Lower lobe of right lung (tissue), 2 donors: ENCODE measurements at regions not wholly inside any gene's neighbourhood (a gene's known extent, or its start where the extent isn't known, plus 50 kb on each side); places are given as distances from the start of the nearest gene placed in this dataset.
A peak's percentile ranks its signal among the peaks of the same experiment; 100 is the strongest.
"Not testable (repeated sequence)": the region's sequence is repeated elsewhere in the genome, so short reads cannot be mapped to it uniquely, and the experiment has no call there.

Experiments used
- ATAC-seq, 2 donors: fragments of 200-7000 bp; cut with Tn5 transposase; one replicate each; pipeline ENCODE4 v1.9.1; 2020 to 2022; ENCODE audit warnings: mild to moderate bottlenecking in 2 of 2, moderate library complexity in 2 of 2
- DNase-seq: peaks from one replicate; pipeline ENCODE4 v3.0.0-alpha.2; 2020
- H3K27ac ChIP-seq: fragments of 200-600 bp; one replicate; pipeline ENCODE4 v1.8.0; 2022
- H3K27me3 ChIP-seq: fragments of 200-600 bp; one replicate; pipeline ENCODE4 v1.8.0; 2022; ENCODE audit warnings: low read depth
- H3K36me3 ChIP-seq: fragments of 200-600 bp; one replicate; pipeline ENCODE4 v1.8.0; 2022; ENCODE audit warnings: mild to moderate bottlenecking
- H3K4me1 ChIP-seq: fragments of 200-600 bp; one replicate; pipeline ENCODE4 v1.8.0; 2022
- H3K4me3 ChIP-seq: fragments of 200-600 bp; one replicate; pipeline ENCODE4 v1.8.0; 2022; ENCODE audit warnings: mild to moderate bottlenecking
- H3K9me3 ChIP-seq: fragments of 200-600 bp; one replicate; pipeline ENCODE4 v1.8.0; 2022
- intact Hi-C: fragments of 100-400 bp; cut with DNase I; formaldehyde crosslinking; loops from one replicate; pipeline ENCODE4 v1.11.0; 2022
- TF ChIP-seq, protein P1 (sequence below): fragments of 200-600 bp; IDR thresholded peaks from one replicate; pipeline ENCODE4 v1.8.0; 2022; ENCODE audit warnings: antibody characterized with exemption, mild to moderate bottlenecking
- donor health status: DM: no; HTN: yes; CAD: no; lungs with severe emphysema.

DNA sequence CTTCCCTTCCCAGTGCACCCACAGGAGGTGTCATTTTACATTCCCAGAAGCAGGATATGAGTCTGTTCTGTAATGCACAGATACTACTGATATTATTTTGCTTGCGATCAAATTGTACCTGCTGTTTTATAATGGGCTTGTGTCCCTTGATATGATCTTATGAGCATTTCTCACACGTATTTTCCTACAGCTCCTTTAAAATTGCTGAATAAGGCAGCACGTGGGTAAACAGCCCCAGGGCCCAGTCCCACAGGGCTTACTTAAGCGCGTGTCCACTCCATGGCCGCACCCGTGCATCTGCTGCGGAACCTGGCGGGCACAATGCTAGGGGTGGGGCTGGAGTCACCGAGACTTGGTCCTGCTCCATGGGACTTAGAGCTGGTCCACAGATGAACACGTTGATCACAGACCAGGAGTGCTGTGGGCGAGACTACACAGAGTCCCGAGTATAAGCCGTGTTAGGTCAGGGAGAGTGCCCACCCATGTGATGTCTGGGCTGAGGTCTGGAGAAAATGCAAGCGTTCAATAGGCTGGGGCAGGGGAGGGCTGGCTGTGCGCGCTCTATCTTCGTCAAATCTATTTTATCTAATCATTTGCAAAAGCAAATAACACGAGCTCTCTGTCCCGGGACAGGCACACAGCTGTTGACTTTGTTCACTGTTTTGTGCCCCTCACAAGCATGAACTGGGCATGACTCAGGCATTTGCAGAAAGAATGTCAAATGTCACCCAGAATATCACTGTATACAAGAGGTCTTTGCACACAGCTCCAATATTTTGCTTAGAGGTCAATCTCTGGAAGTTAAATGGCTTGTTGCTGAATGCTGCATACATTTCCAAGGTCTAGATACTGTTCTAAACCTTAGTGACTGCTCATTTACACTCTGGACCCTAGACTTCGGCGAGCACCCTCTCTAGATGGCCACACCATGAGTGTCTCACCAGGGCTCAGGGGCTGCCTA, 119.3 kb downstream of the CRYAA start:
- ATAC-seq = peak; percentile 75 to 76

DNA sequence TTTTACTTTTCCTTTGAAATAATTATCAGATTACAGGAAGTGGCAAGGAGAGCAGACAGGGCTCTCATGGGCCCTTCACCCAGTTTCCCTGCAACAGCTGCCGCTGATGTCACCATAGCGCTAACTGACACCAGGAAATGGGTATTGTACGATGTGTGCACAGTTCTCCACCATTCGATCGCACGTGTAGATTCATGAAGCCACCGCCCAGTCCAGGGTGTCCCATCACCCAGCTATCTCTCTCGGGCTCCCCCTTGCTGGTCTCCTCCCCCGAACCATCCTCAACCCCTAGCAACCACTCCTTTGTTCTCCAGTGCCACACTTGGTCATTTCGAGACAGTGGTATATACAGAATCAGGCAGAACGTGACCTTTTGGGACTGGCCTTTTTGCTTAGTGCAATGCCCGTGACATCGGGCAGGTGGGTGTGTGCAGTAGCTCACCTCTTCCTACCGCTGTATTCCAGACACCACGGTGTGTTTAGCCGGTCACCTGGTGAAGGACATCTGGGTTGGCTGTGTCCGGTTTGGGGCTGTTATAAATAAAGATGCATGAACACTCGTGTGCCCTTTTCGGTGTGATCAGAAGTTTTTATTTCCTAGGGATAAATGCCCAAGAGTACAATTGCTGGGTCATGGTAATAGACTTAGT, 118.4 kb downstream of the CRYAA start:
- Histone ChIP-seq H3K4me1 (no peaks in the 10 kb centered on the region), H3K27me3 (no peaks in the 10 kb centered on the region), H3K27ac (no peak overlapping the region), H3K9me3 (no peaks in the 10 kb centered on the region), H3K36me3 (no peaks in the 10 kb centered on the region), H3K4me3 (no peak overlapping the region)
- DNase-seq (peak; percentile 49), ATAC-seq (peak; percentile 42 to 61)
- TF ChIP-seq, protein P1, sequence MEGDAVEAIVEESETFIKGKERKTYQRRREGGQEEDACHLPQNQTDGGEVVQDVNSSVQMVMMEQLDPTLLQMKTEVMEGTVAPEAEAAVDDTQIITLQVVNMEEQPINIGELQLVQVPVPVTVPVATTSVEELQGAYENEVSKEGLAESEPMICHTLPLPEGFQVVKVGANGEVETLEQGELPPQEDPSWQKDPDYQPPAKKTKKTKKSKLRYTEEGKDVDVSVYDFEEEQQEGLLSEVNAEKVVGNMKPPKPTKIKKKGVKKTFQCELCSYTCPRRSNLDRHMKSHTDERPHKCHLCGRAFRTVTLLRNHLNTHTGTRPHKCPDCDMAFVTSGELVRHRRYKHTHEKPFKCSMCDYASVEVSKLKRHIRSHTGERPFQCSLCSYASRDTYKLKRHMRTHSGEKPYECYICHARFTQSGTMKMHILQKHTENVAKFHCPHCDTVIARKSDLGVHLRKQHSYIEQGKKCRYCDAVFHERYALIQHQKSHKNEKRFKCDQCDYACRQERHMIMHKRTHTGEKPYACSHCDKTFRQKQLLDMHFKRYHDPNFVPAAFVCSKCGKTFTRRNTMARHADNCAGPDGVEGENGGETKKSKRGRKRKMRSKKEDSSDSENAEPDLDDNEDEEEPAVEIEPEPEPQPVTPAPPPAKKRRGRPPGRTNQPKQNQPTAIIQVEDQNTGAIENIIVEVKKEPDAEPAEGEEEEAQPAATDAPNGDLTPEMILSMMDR = no peak
- intact Hi-C loops = no loop called here

More for the DNA sequence above, 119.3 kb downstream of the CRYAA start:
- Histone ChIP-seq H3K27ac (no peak overlapping the region), H3K27me3 (no peaks in the 10 kb centered on the region), H3K36me3 (no peaks in the 10 kb centered on the region), H3K4me1 (no peaks in the 10 kb centered on the region), H3K4me3 (no peak overlapping the region), H3K9me3 (no peaks in the 10 kb centered on the region)
- TF ChIP-seq, protein P1 = no peak
- DNase-seq = peak; percentile 65
- intact Hi-C loops = no loop called here

DNA sequence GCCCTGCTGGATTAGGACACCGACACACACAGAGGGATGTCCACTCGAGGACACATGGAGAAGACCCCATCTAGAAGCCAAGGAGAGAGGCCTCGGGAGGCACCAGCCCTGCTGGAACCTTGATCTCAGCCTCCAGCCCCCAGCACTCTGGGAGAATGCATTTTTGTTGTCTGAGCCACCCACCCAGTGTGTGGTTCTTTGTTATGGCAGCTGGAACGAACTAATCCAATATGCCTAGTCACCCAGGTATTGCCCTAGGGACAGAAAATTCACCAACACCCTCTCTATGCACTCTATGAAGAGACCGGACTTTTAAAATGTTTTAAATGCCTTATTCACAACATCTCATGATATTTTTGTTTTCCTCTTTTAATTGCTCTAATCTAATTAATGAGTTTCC, 117.4 kb downstream of the CRYAA start:
- Histone ChIP-seq H3K27ac (no peak overlapping the region), H3K27me3 (no peaks in the 10 kb centered on the region), H3K4me1 (no peaks in the 10 kb centered on the region), H3K36me3 (no peaks in the 10 kb centered on the region), H3K9me3 (no peaks in the 10 kb centered on the region), H3K4me3 (no peak overlapping the region)
- DNase-seq (no peak), ATAC-seq (no peak)
- TF ChIP-seq, protein P1 = no peak
- intact Hi-C loops = no loop called here

DNA sequence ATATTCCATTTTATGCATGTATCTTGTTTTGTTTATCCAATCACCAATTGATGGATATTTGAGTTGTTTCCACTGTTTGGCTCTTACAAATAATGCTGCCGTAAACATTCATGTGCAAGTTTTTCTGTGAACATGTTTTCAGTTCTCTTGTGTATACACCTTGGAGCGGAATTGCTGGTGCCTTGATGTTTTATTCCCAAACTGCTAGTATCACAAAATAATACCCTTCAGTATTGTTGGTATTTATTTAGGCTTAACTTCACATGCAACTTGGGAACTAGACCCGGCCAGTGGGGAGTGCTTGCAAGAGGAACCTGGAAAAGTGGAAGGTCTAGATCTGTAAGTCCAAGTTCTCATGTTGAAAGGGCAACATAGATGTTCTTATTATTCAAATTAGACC, 115.9 kb downstream of the CRYAA start:
- TF ChIP-seq, protein P1 = no peak
- H3K9me3 ChIP-seq = no peaks in the 10 kb centered on the region
- no peaks in the 10 kb centered on the region for H3K36me3 ChIP-seq
- no peak overlapping the region for H3K27ac ChIP-seq
- H3K4me1 ChIP-seq = no peaks in the 10 kb centered on the region
- no peak overlapping the region for H3K4me3 ChIP-seq
- DNase-seq = no peak
- intact Hi-C loops = no loop called here
- no peaks in the 10 kb centered on the region for H3K27me3 ChIP-seq
- ATAC-seq = no peak

DNA sequence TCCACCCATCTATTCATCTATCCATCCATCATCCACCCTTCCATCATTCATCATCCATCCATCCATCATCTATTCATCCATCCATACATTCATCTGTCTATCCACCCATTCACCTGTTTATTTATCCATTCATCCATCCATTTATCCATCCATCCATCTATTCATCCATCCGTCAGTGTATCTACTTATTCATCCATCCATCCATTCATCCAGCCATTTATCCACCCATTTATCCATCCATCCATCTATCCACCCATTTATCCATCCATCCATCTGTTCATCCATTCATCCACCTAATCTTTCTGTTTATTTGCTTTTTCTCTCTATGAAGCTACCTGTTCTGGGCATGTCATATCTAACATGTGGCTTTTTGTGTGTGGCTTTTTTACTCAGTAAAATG, 115.4 kb downstream of the CRYAA start:
- Histone ChIP-seq H3K27ac (no peak overlapping the region), H3K36me3 (no peaks in the 10 kb centered on the region), H3K27me3 (no peaks in the 10 kb centered on the region), H3K9me3 (no peaks in the 10 kb centered on the region), H3K4me1 (no peaks in the 10 kb centered on the region), H3K4me3 (no peak overlapping the region)
- DNase-seq (no peak), ATAC-seq (no peak)
- TF ChIP-seq, protein P1 = no peak
- intact Hi-C loops = no loop called here

DNA sequence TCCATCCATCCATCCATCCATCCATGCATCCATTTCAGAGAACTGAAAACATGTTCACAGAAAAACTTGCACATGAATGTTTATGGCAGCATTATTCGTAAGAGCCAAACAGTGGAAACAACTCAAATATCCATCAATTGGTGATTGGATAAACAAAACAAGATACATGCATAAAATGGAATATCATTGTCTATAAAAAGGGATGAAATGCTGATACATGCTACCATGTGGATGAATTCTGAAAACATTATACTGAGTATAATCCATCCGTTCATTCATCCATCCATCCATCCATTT, 115.1 kb downstream of the CRYAA start:
- H3K4me1 ChIP-seq, H3K36me3 ChIP-seq, H3K4me3 ChIP-seq, ATAC-seq, intact Hi-C loops, DNase-seq, H3K27ac ChIP-seq, H3K9me3 ChIP-seq, H3K27me3 ChIP-seq: not testable (repeated sequence)
